HEK293 (cell line): ENCODE measurements at regions not wholly inside any gene's neighbourhood (a gene's known extent, or its start where the extent isn't known, plus 50 kb on each side); places are given as distances from the start of the nearest gene placed in this dataset.

ENCODE experiments used
- CTCF ChIP-seq: fragments of 450-650 bp; formaldehyde crosslinking; IDR thresholded peaks from 2 replicates; pipeline ENCODE4 v1.5.1; 2016; ENCODE audit warnings: missing biosample characterization, missing genetic modification characterization
- KLF9 ChIP-seq: fragments of 450-650 bp; formaldehyde crosslinking; IDR thresholded peaks from 2 replicates; pipeline ENCODE4 v1.5.1; 2016; ENCODE audit warnings: missing biosample characterization, missing genetic modification characterization, low read depth
- PBX3 ChIP-seq: sonication (generic); formaldehyde crosslinking; IDR thresholded peaks from 2 replicates; pipeline ENCODE4 v1.8.1; 2022; ENCODE audit warnings: mild to moderate bottlenecking, moderate library complexity, missing genetic modification reagents
- SALL2 ChIP-seq: fragments of 450-650 bp; formaldehyde crosslinking; IDR thresholded peaks from 2 replicates; pipeline ENCODE4 v1.5.0; 2017; ENCODE audit warnings: missing biosample characterization, mild to moderate bottlenecking, missing genetic modification characterization, borderline replicate concordance
- TSHZ1 ChIP-seq: fragments of 450-650 bp; formaldehyde crosslinking; IDR thresholded peaks from 2 replicates; pipeline ENCODE4 v1.5.1; 2016; ENCODE audit warnings: missing biosample characterization, missing genetic modification characterization, borderline replicate concordance
- YY2 ChIP-seq: fragments of 450-650 bp; formaldehyde crosslinking; IDR thresholded peaks from 2 replicates; pipeline ENCODE4 v1.5.1; 2016; ENCODE audit warnings: missing biosample characterization, missing genetic modification characterization
- ZBTB7A ChIP-seq: fragments of 450-650 bp; formaldehyde crosslinking; IDR thresholded peaks from 2 replicates; pipeline ENCODE4 v1.5.1; 2016; ENCODE audit warnings: low read depth, missing biosample characterization, missing genetic modification characterization
- ZNF114 ChIP-seq: fragments of 450-650 bp; formaldehyde crosslinking; IDR thresholded peaks from 2 replicates; pipeline ENCODE4 v1.5.0; 2017; ENCODE audit warnings: missing biosample characterization, missing genetic modification characterization
- ZNF274 ChIP-seq, 2 experiments: fragments of 200-500 bp in 1 of 2; fragments of 450-650 bp in 1 of 2; sonication (Bioruptor generic) in 1 of 2; formaldehyde crosslinking in 1 of 2; IDR thresholded peaks; 2 replicates each; pipeline versions ENCODE4 v1.5.1 to v1.6.1; 2014 to 2016; ENCODE audit warnings: borderline replicate concordance in 1 of 2, inconsistent platforms in 1 of 2, low read length in 1 of 2, missing biosample characterization in 1 of 2, missing genetic modification characterization in 1 of 2
- ZNF423 ChIP-seq: fragments of 450-650 bp; formaldehyde crosslinking; IDR thresholded peaks from 2 replicates; pipeline ENCODE4 v1.5.1; 2016; ENCODE audit warnings: missing biosample characterization, missing genetic modification characterization
- ZNF555 ChIP-seq: fragments of 450-650 bp; formaldehyde crosslinking; conservative IDR thresholded peaks from 2 replicates; pipeline ENCODE4 v1.5.1; 2017; ENCODE audit warnings: missing biosample characterization, mild to moderate bottlenecking, missing genetic modification characterization, inconsistent platforms
- ZNF610 ChIP-seq: fragments of 450-650 bp; formaldehyde crosslinking; IDR thresholded peaks from 2 replicates; pipeline ENCODE4 v1.5.1; 2016; ENCODE audit warnings: missing biosample characterization, missing genetic modification characterization, borderline replicate concordance
- ZNF626 ChIP-seq: fragments of 450-650 bp; sonication (Bioruptor Pico); formaldehyde crosslinking; IDR thresholded peaks from 2 replicates; pipeline ENCODE4 v1.5.1; 2018; ENCODE audit warnings: missing biosample characterization, missing genetic modification characterization, inconsistent platforms
- ZNF768 ChIP-seq: fragments of 450-650 bp; formaldehyde crosslinking; IDR thresholded peaks from 2 replicates; pipeline ENCODE4 v1.5.1; 2018; ENCODE audit warnings: missing biosample characterization, mild to moderate bottlenecking, missing genetic modification characterization

DNA sequence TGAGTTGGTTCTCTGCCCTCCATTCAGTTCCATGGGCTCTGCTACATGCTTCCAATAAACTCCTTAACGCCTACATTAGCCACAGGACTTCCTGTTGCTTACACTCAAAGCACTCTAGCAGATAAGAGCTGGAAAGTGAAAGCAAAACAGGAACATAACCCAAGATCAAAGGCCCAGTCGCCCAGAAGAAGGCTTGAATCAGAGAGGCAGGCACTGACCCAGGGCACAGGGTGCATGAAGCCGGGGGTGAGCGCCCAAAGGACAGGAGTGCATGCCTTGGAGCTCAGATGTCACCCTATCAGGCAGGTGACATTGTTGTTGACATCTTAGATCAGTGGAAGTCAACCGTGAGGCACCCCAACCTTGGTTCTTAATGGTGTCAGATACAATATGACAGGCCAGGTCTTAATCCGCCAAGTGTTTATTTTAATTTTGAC, 235.1 kb downstream of the UACA start:
- TF ChIP-seq CTCF (tag by site-specific recombination), result no peak
- no peak for TF ChIP-seq ZNF768 (tag by site-specific recombination)
- TF ChIP-seq TSHZ1, result no peak
- no peak for TF ChIP-seq ZBTB7A (tag by site-specific recombination)
- TF ChIP-seq ZNF626 (tag by site-specific recombination), result no peak
- TF ChIP-seq PBX3 (CRISPR knock-in tag), result no peak
- TF ChIP-seq ZNF555 (tag by site-specific recombination), result no peak
- TF ChIP-seq SALL2 (tag by site-specific recombination), result no peak
- TF ChIP-seq ZNF423 (tag by site-specific recombination), result no peak
- peak; percentile 69; the same call in 1 of the 2 replicates for TF ChIP-seq ZNF610 (tag by site-specific recombination)
- no peak for TF ChIP-seq YY2 (tag by site-specific recombination)
- no peak for TF ChIP-seq ZNF114 (tag by site-specific recombination)
- TF ChIP-seq ZNF274 (IDR thresholded peaks at IDR 0.05; ENCODE audit: low read length), result no peak
- no peak for TF ChIP-seq ZNF274 (tag by site-specific recombination; IDR thresholded peaks at IDR 0.05; ENCODE audit: borderline replicate concordance)
- TF ChIP-seq KLF9, result no peak
